Panc1 (cell line): ENCODE measurements at regions not wholly inside any gene's neighbourhood (a gene's known extent, or its start where the extent isn't known, plus 50 kb on each side); places are given as distances from the start of the nearest gene placed in this dataset.

Experiments
- ATAC-seq: fragments of 200-7000 bp; cut with Tn5 transposase; 2 replicates; pipeline ENCODE4 v1.9.1; 2020; ENCODE audit warnings: mild to moderate bottlenecking, moderate library complexity
- BruUV-seq: library from RNA; stranded (reverse); fragments of 400-500 nt; replicated peaks from 2 replicates; lab custom pipeline; 2021; lab: Mats Ljungman, UMichigan
- CTCF ChIA-PET: fragments of 300-600 bp; sonication (Branson Sonifier 250); formaldehyde crosslinking; loops from one replicate; lab custom pipeline; 2022; ENCODE audit warnings: antibody characterized with exemption; lab: Charles Lee
- POLR2A ChIA-PET: fragments of 300-600 bp; sonication (Branson Sonifier 250); formaldehyde crosslinking; loops from one replicate; lab custom pipeline; 2022; ENCODE audit warnings: antibody characterized with exemption; lab: Charles Lee
- DNase-seq: peaks from one replicate; pipeline ENCODE4 v3.0.0-alpha.2; 2010; ENCODE audit warnings: low read depth, low spot score
- H3K27ac ChIP-seq: 2 replicates; pipeline ENCODE4 v1.5.1; 2011; ENCODE audit warnings: mild to moderate bottlenecking, low read length, inconsistent platforms
- H3K27me3 ChIP-seq: fragments of 200-500 bp; sonication (Bioruptor generic); 2 replicates; pipeline ENCODE4 v1.6.0; 2014; ENCODE audit warnings: low read length, inconsistent platforms; ENCODE audit not compliant: control insufficient read depth, insufficient read depth
- H3K36me3 ChIP-seq: fragments of 200-500 bp; sonication (Bioruptor generic); 2 replicates; pipeline ENCODE4 v1.5.1; 2014; ENCODE audit warnings: inconsistent platforms, mild to moderate bottlenecking, low read length, moderate library complexity; ENCODE audit not compliant: control insufficient read depth, insufficient read depth
- H3K4me1 ChIP-seq: 2 replicates; pipeline ENCODE4 v1.5.1; 2011; ENCODE audit warnings: inconsistent platforms, mild to moderate bottlenecking, low read length, moderate library complexity; ENCODE audit not compliant: control insufficient read depth, insufficient read depth
- H3K4me3 ChIP-seq, 2 experiments: 2 replicates each; pipeline ENCODE4 v1.5.1; 2011 to 2012; ENCODE audit warnings: low read depth in 2 of 2, low read length in 2 of 2, mild to moderate bottlenecking in 2 of 2, inconsistent platforms in 1 of 2, moderate library complexity in 1 of 2
- H3K9me3 ChIP-seq: fragments of 200-500 bp; sonication (Bioruptor generic); 2 replicates; pipeline ENCODE4 v1.5.1; 2014; ENCODE audit warnings: low read depth, mild to moderate bottlenecking, inconsistent platforms, low read length, moderate library complexity; ENCODE audit not compliant: control insufficient read depth, insufficient read depth
- CTCF ChIP-seq: fragments of 450-650 bp; IDR thresholded peaks from 2 replicates; pipeline ENCODE4 v1.5.1; 2017; ENCODE audit warnings: mild to moderate bottlenecking
- POLR2AphosphoS5 ChIP-seq: IDR thresholded peaks from 2 replicates; pipeline ENCODE4 v1.6.1; 2012; ENCODE audit warnings: mild to moderate bottlenecking, low read depth, low read length, moderate library complexity
- REST ChIP-seq, 2 experiments: IDR thresholded peaks; 2 replicates each; pipeline ENCODE4 v1.6.1; 2011 to 2012; ENCODE audit warnings: low read depth in 2 of 2, control low read depth in 1 of 2, low read length in 1 of 2, mild to moderate bottlenecking in 1 of 2, moderate library complexity in 1 of 2; ENCODE audit not compliant: insufficient read depth in 1 of 2
- SIN3A ChIP-seq: IDR thresholded peaks from 2 replicates; pipeline ENCODE4 v1.6.1; 2012; ENCODE audit warnings: low read depth, mild to moderate bottlenecking, low read length, moderate library complexity, borderline replicate concordance; ENCODE audit not compliant: insufficient read depth
- TCF7L2 ChIP-seq: IDR thresholded peaks from 2 replicates; pipeline ENCODE4 v1.6.1; 2011; ENCODE audit warnings: mild to moderate bottlenecking, low read depth, low read length, inconsistent platforms
- in situ Hi-C: cut with HindIII; loops from 2 replicates; pipeline ENCODE4 v1.10.0; 2016; ENCODE audit warnings: low sequenced_read_pairs, low pct_unique_long_range_greater_than_20kb
- intact Hi-C: fragments of 100-400 bp; cut with micrococcal nuclease; formaldehyde crosslinking; loops from one replicate; pipeline ENCODE4 v1.10.0; 2022; ENCODE audit not compliant: unreplicated experiment

- Histone ChIP-seq H3K4me3 (no peak overlapping the region), H3K9me3 (no peaks in the 10 kb centered on the region), H3K36me3 (no peaks in the 10 kb centered on the region), H3K27ac (no peak overlapping the region), H3K27me3 (no peaks in the 10 kb centered on the region), H3K4me1 (no peaks in the 10 kb centered on the region)
- CTCF ChIA-PET, result no interaction called here
- DNase-seq (no peak), ATAC-seq (no peak)
- in situ Hi-C loops, result no loop called here
- intact Hi-C loops, result loop anchor here (5.0 kb wide), 1 partner anchor 1308 kb away; no protein-coding TSS in a partner anchor
- no TSS peak for BruUV-seq
- POLR2A ChIA-PET, result no interaction called here
- TF ChIP-seq POLR2AphosphoS5 (no peak), SIN3A (no peak), REST (IDR thresholded peaks at IDR 0.05; ENCODE audit: insufficient read depth in 1 of 2, low read depth in 2 of 2, low read length in 1 of 2) (no peak), CTCF (no peak), TCF7L2 (no peak)
Observed at GRCh38 chr2:18719978-18720775, 130.8 kb upstream of the NT5C1B start.

GRCh38 chr2:18708203-18708715, 118.9 kb upstream of the NT5C1B start:
- BruUV-seq, result no TSS peak
- no peak for TF ChIP-seq REST (IDR thresholded peaks at IDR 0.05; ENCODE audit: insufficient read depth in 1 of 2, low read depth in 2 of 2, low read length in 1 of 2)
- no peak for TF ChIP-seq SIN3A
- TF ChIP-seq TCF7L2, result no peak
- TF ChIP-seq POLR2AphosphoS5, result no peak
- no peak for TF ChIP-seq CTCF
- Histone ChIP-seq H3K27me3 (no peaks in the 10 kb centered on the region), H3K4me1 (no peaks in the 10 kb centered on the region), H3K36me3 (no peaks in the 10 kb centered on the region), H3K27ac (no peak overlapping the region), H3K4me3 (no peak overlapping the region), H3K9me3 (0 out of 2 replicates have a peak, but pooled peaks cover 1% of the 10 kb centered on the region)
- in situ Hi-C loops (no loop called here), intact Hi-C loops (no loop called here)
- ChIA-PET CTCF (no interaction called here), POLR2A (no interaction called here)
- ATAC-seq, result no peak
- DNase-seq, result no peak
